AG10803 (cell line): ENCODE measurements at regions not wholly inside any gene's neighbourhood (a gene's known extent, or its start where the extent isn't known, plus 50 kb on each side); places are given as distances from the start of the nearest gene placed in this dataset.

ENCODE experiments used
- DNase-seq: peaks from one replicate; pipeline ENCODE4 v3.0.0; 2010; ENCODE audit warnings: low read depth
- H3K4me3 ChIP-seq: 2 replicates; pipeline ENCODE4 v1.5.1; 2011; ENCODE audit warnings: mild to moderate bottlenecking, low read length, control low read depth
- CTCF ChIP-seq: conservative IDR thresholded peaks from 2 replicates; pipeline ENCODE4 v1.5.1; 2011; ENCODE audit warnings: mild to moderate bottlenecking, low read length, control low read depth, inconsistent platforms

- no peak for DNase-seq
- TF ChIP-seq CTCF, result no peak
- no peak overlapping the region for H3K4me3 ChIP-seq
Observed at GRCh38 chr12:16927259-16927658, 321.3 kb upstream of the LMO3 start.

- no peak overlapping the region for H3K4me3 ChIP-seq
- no peak for TF ChIP-seq CTCF
- no peak for DNase-seq
Observed at GRCh38 chr12:16920451-16920850, 314.5 kb upstream of the LMO3 start.

DNA sequence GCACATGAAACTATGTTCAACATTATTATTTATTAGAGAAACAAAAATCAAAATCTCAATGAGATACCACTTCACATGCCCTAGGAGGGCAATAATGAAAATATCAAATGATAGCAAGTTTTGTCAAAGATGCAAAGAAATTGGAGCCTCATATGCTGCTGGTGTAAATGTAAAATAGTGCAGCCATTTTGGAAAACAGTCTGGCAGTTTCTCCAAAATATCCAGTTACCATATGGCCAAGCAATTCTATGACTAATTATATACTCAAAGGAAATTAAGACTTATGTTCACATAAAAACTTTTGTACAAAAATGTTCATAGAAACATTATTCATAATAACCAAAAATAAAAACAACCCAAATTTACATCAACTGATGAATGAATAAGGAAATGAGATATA is 313.6 kb upstream of the LMO3 start:
- no peak overlapping the region for H3K4me3 ChIP-seq
- TF ChIP-seq CTCF, result no peak
- DNase-seq, result no peak

DNA sequence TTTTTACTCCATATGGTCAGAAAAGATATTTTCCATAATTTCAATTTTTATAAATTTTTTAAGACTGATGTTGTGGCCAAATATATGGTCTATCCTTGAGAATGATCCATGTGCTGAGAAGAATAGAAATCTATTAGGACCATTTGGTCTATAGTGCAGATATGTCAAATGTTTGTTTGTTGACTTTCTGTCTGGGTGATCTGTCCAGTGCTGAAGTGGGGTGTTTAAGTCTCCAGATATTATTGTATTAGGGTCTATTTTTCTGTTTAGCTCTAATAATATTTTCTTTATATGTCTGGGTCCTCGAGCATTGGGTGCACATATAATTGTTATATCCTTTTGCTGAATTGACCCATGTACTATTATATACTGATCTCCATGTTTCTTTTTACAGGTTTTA is 308.9 kb upstream of the LMO3 start:
- no peak overlapping the region for H3K4me3 ChIP-seq
- TF ChIP-seq CTCF, result no peak
- no peak for DNase-seq

DNA sequence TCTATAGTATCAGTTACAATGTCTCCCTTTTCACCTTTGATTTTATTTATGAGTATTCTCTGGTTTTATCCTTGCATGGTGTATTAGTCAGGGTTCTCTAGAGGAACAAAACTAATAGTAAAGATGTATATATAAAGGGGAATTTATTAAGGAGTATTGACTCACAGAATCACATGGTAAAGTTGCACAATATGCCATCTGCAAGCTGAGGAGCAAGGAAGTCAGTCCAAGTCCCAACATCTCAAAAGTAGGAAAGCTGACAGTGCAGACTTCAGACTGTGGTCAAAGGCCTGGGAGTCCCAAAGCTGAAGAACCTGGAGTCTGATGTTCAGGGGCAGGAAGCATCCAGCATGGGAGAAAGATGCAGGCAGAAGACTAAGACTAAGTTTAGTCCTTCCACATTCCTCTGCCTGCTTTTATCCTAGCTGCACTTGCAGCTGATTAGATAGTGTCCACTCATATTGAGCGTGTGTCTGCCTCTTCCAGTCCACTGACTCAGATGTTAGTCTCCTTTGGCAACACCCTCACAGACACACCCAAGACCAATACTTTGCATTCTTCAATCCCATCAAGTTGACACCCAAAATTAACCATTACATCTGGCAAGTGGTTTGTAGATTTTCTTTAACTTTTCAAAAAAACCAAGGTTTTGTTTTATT is 308.0 kb upstream of the LMO3 start:
- no peak for DNase-seq
- H3K4me3 ChIP-seq, result no peak overlapping the region
- TF ChIP-seq CTCF, result no peak

DNA sequence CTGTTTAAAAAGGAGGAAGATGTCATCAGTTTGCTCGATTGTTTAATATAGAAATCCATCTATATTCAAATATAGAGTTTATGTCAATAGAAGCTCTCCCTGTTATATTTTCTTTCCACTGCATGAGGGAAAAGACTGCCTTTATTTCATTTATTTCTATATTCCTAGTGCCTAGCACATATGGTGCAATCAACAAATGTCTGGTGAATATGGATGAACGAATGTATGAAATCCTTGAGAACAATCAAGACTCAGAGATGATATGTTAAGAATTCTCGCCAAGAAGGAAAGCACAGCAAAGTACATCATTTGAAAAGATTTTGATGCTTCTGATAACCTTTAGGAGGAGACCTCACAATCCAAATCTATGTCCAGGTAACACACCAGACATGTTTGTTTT is 296.0 kb upstream of the LMO3 start:
- no peak for DNase-seq
- no peak overlapping the region for H3K4me3 ChIP-seq
- no peak for TF ChIP-seq CTCF

- no peak overlapping the region for H3K4me3 ChIP-seq
- no peak for TF ChIP-seq CTCF
- no peak for DNase-seq
Observed at GRCh38 chr12:16893426-16893825, 287.5 kb upstream of the LMO3 start.
